Lung (tissue), 11 donors: ENCODE measurements at regions not wholly inside any gene's neighbourhood (a gene's known extent, or its start where the extent isn't known, plus 50 kb on each side); places are given as distances from the start of the nearest gene placed in this dataset.

Experiments
- ATAC-seq: fragments of 200-7000 bp; cut with Tn5 transposase; one replicate; pipeline ENCODE4 v1.9.1; 2020; ENCODE audit warnings: moderate number of reproducible peaks; ENCODE audit not compliant: insufficient read depth, low FRiP score
- DNase-seq, 3 donors: peaks; one replicate each; pipeline ENCODE4 v3.0.0-alpha.2; 2013 to 2017
- H3K27ac ChIP-seq, 2 donors: one replicate each; pipeline ENCODE4 v1.5.1; 2013; ENCODE audit warnings: mild to moderate bottlenecking in 2 of 2, moderate library complexity in 2 of 2, control low read depth in 1 of 2, inconsistent platforms in 1 of 2, low read depth in 1 of 2, low read length in 1 of 2
- H3K27me3 ChIP-seq, 3 donors: one replicate each; pipeline ENCODE4 v1.5.1; 2013; ENCODE audit warnings: low read length in 2 of 3; ENCODE audit not compliant: control insufficient read depth in 3 of 3, insufficient read depth in 3 of 3
- H3K36me3 ChIP-seq, 4 donors: one replicate each; pipeline ENCODE4 v1.5.1; 2013; ENCODE audit warnings: low read length in 4 of 4, mild to moderate bottlenecking in 1 of 4, moderate library complexity in 1 of 4; ENCODE audit not compliant: control insufficient read depth in 4 of 4, insufficient read depth in 4 of 4
- H3K4me1 ChIP-seq, 5 donors: one replicate each; pipeline ENCODE4 v1.5.1; 2013; ENCODE audit warnings: low read length in 5 of 5, mild to moderate bottlenecking in 2 of 5, moderate library complexity in 1 of 5; ENCODE audit not compliant: control insufficient read depth in 5 of 5, insufficient read depth in 5 of 5
- H3K4me3 ChIP-seq: one replicate; pipeline ENCODE4 v1.5.1; 2013; ENCODE audit warnings: mild to moderate bottlenecking, control low read depth, moderate library complexity
- H3K9ac ChIP-seq, 2 donors: one replicate each; pipeline ENCODE4 v1.5.1; 2013; ENCODE audit warnings: low read length in 2 of 2, control low read depth in 1 of 2; ENCODE audit not compliant: insufficient read depth in 1 of 2
- H3K9me3 ChIP-seq, 4 donors: one replicate each; pipeline ENCODE4 v1.5.1; 2013; ENCODE audit warnings: low read length in 3 of 4, mild to moderate bottlenecking in 1 of 4, moderate library complexity in 1 of 4; ENCODE audit not compliant: control insufficient read depth in 4 of 4, insufficient read depth in 3 of 4
- CTCF ChIP-seq: IDR thresholded peaks from 2 replicates; pipeline ENCODE4 v1.5.1; 2012; ENCODE audit warnings: mild to moderate bottlenecking; ENCODE audit errors: control extremely low read depth, extremely low read depth
- WGBS, 2 donors: extraction: QIAGEN DNeasy Blood & Tissue Kit; methylation state at CpG; one replicate each; pipeline ENCODE4 v1.1.7; 2013; 5-methylcytosine and 5-hydroxymethylcytosine counted together
- donor health status: control.
- donor health status: control.
- donor health status: Bipolar disorder and iron deficiency.
- donor health status: healthy.
- donor health status: DM: yes; HTN: yes; CAD: no.

GRCh38 chr9:118529624-118530214 is 825.5 kb downstream of the TLR4 start:
- Histone ChIP-seq H3K9ac (no peak overlapping the region), H3K9me3 (no peaks in the 10 kb centered on the region), H3K4me1 (no peaks in the 10 kb centered on the region), H3K27me3 (no peaks in the 10 kb centered on the region), H3K4me3 (no peak overlapping the region), H3K27ac (no peak overlapping the region), H3K36me3 (no peaks in the 10 kb centered on the region)
- no peak for ATAC-seq
- TF ChIP-seq CTCF, result no peak
- DNase-seq, result no peak
- WGBS, 2 donors, result 60 to 69% methylated on average over 2 of the region's 2 CpGs

- ATAC-seq, result no peak
- 85 to 100% methylated on average over 1 of the region's 1 CpG for WGBS, 2 donors
- TF ChIP-seq CTCF, result no peak
Observed at GRCh38 chr9:118532592-118532991, 828.4 kb downstream of the TLR4 start.

GRCh38 chr9:118533101-118533500 is 828.9 kb downstream of the TLR4 start:
- no peaks in the 10 kb centered on the region for H3K9me3 ChIP-seq
- WGBS, 2 donors, result 77 to 81% methylated on average over 3 of the region's 3 CpGs
- no peak for TF ChIP-seq CTCF
- no peak overlapping the region for H3K9ac ChIP-seq
- no peak overlapping the region for H3K4me3 ChIP-seq
- ATAC-seq, result no peak
- DNase-seq, result no peak
- no peaks in the 10 kb centered on the region for H3K36me3 ChIP-seq
- H3K4me1 ChIP-seq, result no peaks in the 10 kb centered on the region
- H3K27me3 ChIP-seq, result no peaks in the 10 kb centered on the region
- no peak overlapping the region for H3K27ac ChIP-seq

More at GRCh38 chr9:118532592-118532991, 828.4 kb downstream of the TLR4 start:
- Histone ChIP-seq H3K4me1 (no peaks in the 10 kb centered on the region), H3K36me3 (no peaks in the 10 kb centered on the region), H3K27me3 (no peaks in the 10 kb centered on the region), H3K9me3 (no peaks in the 10 kb centered on the region), H3K4me3 (no peak overlapping the region), H3K27ac (no peak overlapping the region), H3K9ac (no peak overlapping the region)
- DNase-seq, result no peak

- Histone ChIP-seq H3K27me3 (no peaks in the 10 kb centered on the region), H3K4me1 (no peaks in the 10 kb centered on the region), H3K27ac (no peak overlapping the region), H3K9ac (no peak overlapping the region), H3K9me3 (no peaks in the 10 kb centered on the region), H3K4me3 (no peak overlapping the region), H3K36me3 (no peaks in the 10 kb centered on the region)
- no peak for DNase-seq
- no peak for TF ChIP-seq CTCF
- WGBS, 2 donors, result 65 to 78% methylated on average over 3 of the region's 3 CpGs
- no peak for ATAC-seq
Observed at GRCh38 chr9:118533850-118534249, 829.6 kb downstream of the TLR4 start.
